ENCODE measurements at regions not wholly inside any gene's neighbourhood (a gene's known extent, or its start where the extent isn't known, plus 50 kb on each side); places are given as distances from the start of the nearest gene placed in this dataset.

DNA sequence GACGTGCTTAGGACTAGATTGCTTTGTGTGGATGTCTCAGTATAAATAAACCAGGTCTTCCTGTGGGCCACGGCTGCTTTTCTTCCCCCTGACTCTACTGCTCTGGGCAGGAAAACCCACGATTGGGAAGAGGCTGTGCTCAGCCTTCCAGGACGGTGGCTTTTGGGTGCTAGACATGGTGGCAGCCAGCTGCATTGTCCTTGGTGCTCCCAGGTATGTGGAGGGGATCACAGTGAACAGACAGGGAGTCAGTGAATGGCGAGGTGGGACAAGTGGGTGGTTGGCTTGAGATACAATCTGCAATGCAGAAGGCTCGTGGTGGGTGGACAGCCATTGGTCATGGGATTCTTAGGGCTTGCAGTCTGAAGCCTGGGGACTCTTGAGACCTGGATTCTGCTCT is 366.3 kb downstream of the AACS start:
- TF ChIP-seq, protein P1, sequence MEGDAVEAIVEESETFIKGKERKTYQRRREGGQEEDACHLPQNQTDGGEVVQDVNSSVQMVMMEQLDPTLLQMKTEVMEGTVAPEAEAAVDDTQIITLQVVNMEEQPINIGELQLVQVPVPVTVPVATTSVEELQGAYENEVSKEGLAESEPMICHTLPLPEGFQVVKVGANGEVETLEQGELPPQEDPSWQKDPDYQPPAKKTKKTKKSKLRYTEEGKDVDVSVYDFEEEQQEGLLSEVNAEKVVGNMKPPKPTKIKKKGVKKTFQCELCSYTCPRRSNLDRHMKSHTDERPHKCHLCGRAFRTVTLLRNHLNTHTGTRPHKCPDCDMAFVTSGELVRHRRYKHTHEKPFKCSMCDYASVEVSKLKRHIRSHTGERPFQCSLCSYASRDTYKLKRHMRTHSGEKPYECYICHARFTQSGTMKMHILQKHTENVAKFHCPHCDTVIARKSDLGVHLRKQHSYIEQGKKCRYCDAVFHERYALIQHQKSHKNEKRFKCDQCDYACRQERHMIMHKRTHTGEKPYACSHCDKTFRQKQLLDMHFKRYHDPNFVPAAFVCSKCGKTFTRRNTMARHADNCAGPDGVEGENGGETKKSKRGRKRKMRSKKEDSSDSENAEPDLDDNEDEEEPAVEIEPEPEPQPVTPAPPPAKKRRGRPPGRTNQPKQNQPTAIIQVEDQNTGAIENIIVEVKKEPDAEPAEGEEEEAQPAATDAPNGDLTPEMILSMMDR (IDR thresholded peaks at IDR 0.05): no peak
- no peak for TF ChIP-seq POLR2A (IDR thresholded peaks at IDR 0.05)

Data from adrenal gland (tissue), 5 donors.